ENCODE measurements at regions not wholly inside any gene's neighbourhood (a gene's known extent, or its start where the extent isn't known, plus 50 kb on each side); places are given as distances from the start of the nearest gene placed in this dataset.

- WGBS, 2 experiments (ENCODE audit: low coverage in 1 of 2, low lambda C conversion rate in 2 of 2, missing lambda C conversion rate in 2 of 2): 12 to 26% methylated on average over 3 of the region's 3 CpGs
- no peak overlapping the region for H3K27ac ChIP-seq
- TF ChIP-seq EZH2 (IDR thresholded peaks at IDR 0.05; ENCODE audit: insufficient read depth, poor library complexity, severe bottlenecking) (no peak), EZH2phosphoT487 (IDR thresholded peaks at IDR 0.05; ENCODE audit: insufficient read depth, low read depth) (no peak)
- no peak overlapping the region for H2AFZ ChIP-seq
- H3F3A ChIP-seq (ENCODE audit: insufficient read depth): peaks cover 5% of the 10 kb centered on the region; the same call in 1 of the 2 replicates
- H4K20me1 ChIP-seq (ENCODE audit: insufficient read depth): no peaks in the 10 kb centered on the region
- no peaks in the 10 kb centered on the region for H3K4me1 ChIP-seq (ENCODE audit: insufficient read depth)
- H3K9me3 ChIP-seq (ENCODE audit: low read depth): no peaks in the 10 kb centered on the region
- H3K9ac ChIP-seq: no peak overlapping the region
- H3K27me3 ChIP-seq (replicated peaks; ENCODE audit: insufficient read depth): no peaks in the 10 kb centered on the region
- DNase-seq: no peak
- H3K9me2 ChIP-seq (ENCODE audit: insufficient read depth): no peaks in the 10 kb centered on the region
- H3K79me2 ChIP-seq (ENCODE audit: insufficient read depth): no peaks in the 10 kb centered on the region
- no peak overlapping the region for H3K4me3 ChIP-seq
- in situ Hi-C loops (cut with MboI): no loop called here
- H3K4me2 ChIP-seq (ENCODE audit: unreplicated experiment): no peak overlapping the region
- no peaks in the 10 kb centered on the region for H3K36me3 ChIP-seq (ENCODE audit: low read depth)
These were observed 183.4 kb downstream of the PTPN11 start for GRCh38 chr12:112602150-112602549.

- Histone ChIP-seq H3K4me2 (ENCODE audit: unreplicated experiment) (no peak overlapping the region), H3K27me3 (replicated peaks; ENCODE audit: insufficient read depth) (no peaks in the 10 kb centered on the region), H2AFZ (no peak overlapping the region), H3K9me3 (ENCODE audit: low read depth) (no peaks in the 10 kb centered on the region), H3K27ac (no peak overlapping the region), H3K9ac (no peak overlapping the region), H4K20me1 (ENCODE audit: insufficient read depth) (no peaks in the 10 kb centered on the region), H3F3A (ENCODE audit: insufficient read depth) (no peaks in the 10 kb centered on the region), H3K36me3 (ENCODE audit: low read depth) (no peaks in the 10 kb centered on the region), H3K9me2 (ENCODE audit: insufficient read depth) (no peaks in the 10 kb centered on the region), H3K4me3 (no peak overlapping the region), H3K4me1 (ENCODE audit: insufficient read depth) (no peaks in the 10 kb centered on the region), H3K79me2 (ENCODE audit: insufficient read depth) (no peaks in the 10 kb centered on the region)
- DNase-seq: no peak
- WGBS, 2 experiments (ENCODE audit: low coverage in 1 of 2, low lambda C conversion rate in 2 of 2, missing lambda C conversion rate in 2 of 2): 27 to 34% methylated on average over 4 of the region's 4 CpGs
- in situ Hi-C loops (cut with MboI): no loop called here
- no peak for TF ChIP-seq EZH2phosphoT487 (IDR thresholded peaks at IDR 0.05; ENCODE audit: insufficient read depth, low read depth)
- TF ChIP-seq EZH2 (IDR thresholded peaks at IDR 0.05; ENCODE audit: insufficient read depth, poor library complexity, severe bottlenecking): no peak
These were observed 184.8 kb upstream of the RPH3A start for GRCh38 chr12:112606611-112607365.

GRCh38 chr12:112607427-112607826 is 184.1 kb upstream of the RPH3A start:
- DNase-seq: no peak
- Histone ChIP-seq H3K9ac (no peak overlapping the region), H3K4me3 (no peak overlapping the region), H3F3A (ENCODE audit: insufficient read depth) (no peaks in the 10 kb centered on the region), H3K4me2 (ENCODE audit: unreplicated experiment) (no peak overlapping the region), H3K27me3 (replicated peaks; ENCODE audit: insufficient read depth) (no peaks in the 10 kb centered on the region), H3K36me3 (ENCODE audit: low read depth) (no peaks in the 10 kb centered on the region), H3K9me2 (ENCODE audit: insufficient read depth) (no peaks in the 10 kb centered on the region), H3K79me2 (ENCODE audit: insufficient read depth) (no peaks in the 10 kb centered on the region), H3K9me3 (ENCODE audit: low read depth) (no peaks in the 10 kb centered on the region), H3K27ac (no peak overlapping the region), H4K20me1 (ENCODE audit: insufficient read depth) (no peaks in the 10 kb centered on the region), H2AFZ (no peak overlapping the region), H3K4me1 (ENCODE audit: insufficient read depth) (no peaks in the 10 kb centered on the region)
- TF ChIP-seq EZH2phosphoT487 (IDR thresholded peaks at IDR 0.05; ENCODE audit: insufficient read depth, low read depth) (no peak), EZH2 (IDR thresholded peaks at IDR 0.05; ENCODE audit: insufficient read depth, poor library complexity, severe bottlenecking) (no peak)
- WGBS, 2 experiments (ENCODE audit: low coverage in 1 of 2, low lambda C conversion rate in 2 of 2, missing lambda C conversion rate in 2 of 2): 14 to 20% methylated on average over 3 of the region's 3 CpGs
- in situ Hi-C loops (cut with MboI): no loop called here

- DNase-seq: no peak
- Histone ChIP-seq H3K27ac (no peak overlapping the region), H3K9me3 (ENCODE audit: low read depth) (no peaks in the 10 kb centered on the region), H3K4me3 (no peak overlapping the region), H3K36me3 (ENCODE audit: low read depth) (no peaks in the 10 kb centered on the region), H3F3A (ENCODE audit: insufficient read depth) (no peaks in the 10 kb centered on the region), H3K79me2 (ENCODE audit: insufficient read depth) (no peaks in the 10 kb centered on the region), H2AFZ (no peak overlapping the region), H3K4me1 (ENCODE audit: insufficient read depth) (no peaks in the 10 kb centered on the region), H3K27me3 (replicated peaks; ENCODE audit: insufficient read depth) (no peaks in the 10 kb centered on the region), H3K9ac (no peak overlapping the region), H4K20me1 (ENCODE audit: insufficient read depth) (no peaks in the 10 kb centered on the region), H3K9me2 (ENCODE audit: insufficient read depth) (no peaks in the 10 kb centered on the region), H3K4me2 (ENCODE audit: unreplicated experiment) (no peak overlapping the region)
- WGBS, 2 experiments (ENCODE audit: low coverage in 1 of 2, low lambda C conversion rate in 2 of 2, missing lambda C conversion rate in 2 of 2): 2 to 3% methylated on average over 7 of the region's 7 CpGs
- TF ChIP-seq EZH2phosphoT487 (IDR thresholded peaks at IDR 0.05; ENCODE audit: insufficient read depth, low read depth) (no peak), EZH2 (IDR thresholded peaks at IDR 0.05; ENCODE audit: insufficient read depth, poor library complexity, severe bottlenecking) (no peak)
- in situ Hi-C loops (cut with MboI): no loop called here
These were observed 179.6 kb upstream of the RPH3A start for GRCh38 chr12:112611908-112612307.
